ENCODE measurements at regions not wholly inside any gene's neighbourhood (a gene's known extent, or its start where the extent isn't known, plus 50 kb on each side); places are given as distances from the start of the nearest gene placed in this dataset.

GRCh38 chr10:22481687-22482539 is 136.6 kb downstream of the SPAG6 start:
- TF ChIP-seq CTCF (IDR thresholded peaks at IDR 0.05), result no peak
- TF ChIP-seq POLR2A (IDR thresholded peaks at IDR 0.05), result no peak

Data from testis (tissue), 2 donors.